ENCODE measurements at regions not wholly inside any gene's neighbourhood (a gene's known extent, or its start where the extent isn't known, plus 50 kb on each side); places are given as distances from the start of the nearest gene placed in this dataset.

GRCh38 chr2:221104361-221104811, 467.7 kb downstream of the EPHA4 start:
- DNase-seq (ENCODE audit: low spot score), result peak; percentile 29

DNA sequence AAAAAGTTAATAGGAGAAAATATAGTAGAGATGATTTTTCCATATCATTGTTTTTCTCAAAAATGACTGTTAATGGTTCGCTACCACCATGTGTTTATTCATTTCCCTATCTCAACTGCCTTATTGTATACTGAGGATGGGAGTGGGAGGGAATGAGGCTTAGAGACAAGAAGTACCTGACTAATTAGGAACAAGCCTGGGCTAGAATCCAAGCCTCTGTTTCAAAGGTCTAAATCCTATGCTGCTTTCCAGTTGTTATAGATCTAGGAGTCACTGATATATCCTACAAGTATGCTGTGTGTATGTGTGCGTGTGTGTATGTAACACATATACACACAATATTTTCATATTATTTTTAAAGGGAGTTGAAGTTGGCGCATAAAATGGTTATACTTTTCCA, 465.9 kb downstream of the EPHA4 start:
- no peak for DNase-seq (ENCODE audit: low spot score)

GRCh38 chr2:221107424-221107823, 464.7 kb downstream of the EPHA4 start:
- no peak for DNase-seq (ENCODE audit: low spot score)

DNA sequence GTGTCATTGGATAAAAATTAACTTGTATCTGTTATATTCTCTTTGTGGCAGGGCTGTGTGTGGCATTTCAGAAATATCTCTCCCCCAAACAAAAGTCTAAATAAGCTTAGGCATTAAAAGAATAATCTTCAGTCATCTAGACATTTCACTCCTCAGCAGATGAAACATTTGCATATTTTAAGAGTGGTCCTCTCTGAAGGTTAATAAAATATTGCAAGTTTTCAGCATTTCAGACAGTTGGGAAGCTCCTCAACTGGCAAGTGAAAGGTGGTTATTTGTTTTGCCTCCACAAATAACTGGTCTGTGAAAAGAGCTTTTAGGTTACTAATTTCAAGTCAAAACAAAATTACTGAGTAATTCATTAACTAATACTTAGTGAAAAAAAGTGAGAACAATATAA, 462.6 kb downstream of the EPHA4 start:
- DNase-seq (ENCODE audit: low spot score), result no peak

- no peak for DNase-seq (ENCODE audit: low spot score)
Observed at GRCh38 chr2:221111739-221112138, 460.4 kb downstream of the EPHA4 start.

DNA sequence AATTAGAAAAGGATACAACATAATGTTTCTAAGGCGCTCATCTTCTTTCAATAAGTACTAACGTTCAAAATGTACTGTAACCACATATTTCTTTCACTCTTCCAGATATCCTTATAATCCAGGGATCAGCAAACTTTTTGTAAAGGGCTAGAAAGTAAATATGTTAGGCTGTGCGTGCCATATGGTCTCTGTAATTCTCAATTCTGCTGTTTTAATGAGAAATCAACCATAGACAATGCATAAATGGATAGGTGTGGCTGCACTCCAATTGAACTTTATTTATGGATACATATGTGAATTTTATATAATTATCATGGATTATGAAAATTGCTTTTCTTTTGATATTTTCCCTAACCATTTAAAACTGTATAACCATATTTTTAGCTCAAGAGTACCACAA, 459.4 kb downstream of the EPHA4 start:
- no peak for DNase-seq (ENCODE audit: low spot score)

DNA sequence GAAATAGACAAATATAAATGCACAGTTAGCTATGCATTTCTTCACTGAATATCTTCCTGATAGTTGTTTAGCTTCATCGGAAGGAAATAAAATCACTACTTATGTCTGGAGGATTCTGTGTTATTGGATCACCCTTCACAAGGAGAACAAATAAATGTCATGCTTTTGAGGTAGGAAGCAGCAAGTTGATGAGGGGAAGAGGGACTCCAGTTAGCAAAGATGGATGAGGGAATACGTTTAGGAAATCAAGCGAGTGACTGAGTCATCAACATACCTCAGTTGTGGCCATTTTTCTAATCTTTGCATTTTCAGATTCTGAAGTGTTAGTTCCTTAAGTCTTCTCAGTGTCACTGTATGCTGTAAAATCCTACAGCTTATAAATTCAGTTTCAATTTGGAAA, 456.2 kb downstream of the EPHA4 start:
- no peak for DNase-seq (ENCODE audit: low spot score)

GRCh38 chr2:221120643-221121042, 451.5 kb downstream of the EPHA4 start:
- no peak for DNase-seq (ENCODE audit: low spot score)

GRCh38 chr2:221123396-221123795, 448.7 kb downstream of the EPHA4 start:
- no peak for DNase-seq (ENCODE audit: low spot score)

- DNase-seq (ENCODE audit: low spot score), result no peak
Observed at GRCh38 chr2:221124532-221125240, 447.4 kb downstream of the EPHA4 start.

DNA sequence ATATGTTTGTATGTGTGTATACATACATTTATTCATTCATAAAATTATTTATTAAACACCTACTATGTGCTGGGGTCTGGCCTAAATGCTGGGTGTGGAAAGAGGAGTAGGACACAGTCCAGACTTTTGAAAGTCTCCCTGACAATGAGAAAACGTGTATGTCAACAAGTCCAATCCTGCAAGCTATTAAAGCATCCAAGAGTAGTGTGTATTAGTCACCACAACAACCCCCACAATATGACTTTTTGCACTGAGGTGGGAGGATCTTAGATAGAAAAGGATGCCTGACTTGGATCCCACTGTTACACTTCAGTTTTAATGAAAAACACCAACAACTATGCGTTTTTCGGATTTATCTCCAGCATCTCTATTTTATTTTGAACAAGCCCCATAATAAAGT, 446.4 kb downstream of the EPHA4 start:
- DNase-seq (ENCODE audit: low spot score), result no peak

DNA sequence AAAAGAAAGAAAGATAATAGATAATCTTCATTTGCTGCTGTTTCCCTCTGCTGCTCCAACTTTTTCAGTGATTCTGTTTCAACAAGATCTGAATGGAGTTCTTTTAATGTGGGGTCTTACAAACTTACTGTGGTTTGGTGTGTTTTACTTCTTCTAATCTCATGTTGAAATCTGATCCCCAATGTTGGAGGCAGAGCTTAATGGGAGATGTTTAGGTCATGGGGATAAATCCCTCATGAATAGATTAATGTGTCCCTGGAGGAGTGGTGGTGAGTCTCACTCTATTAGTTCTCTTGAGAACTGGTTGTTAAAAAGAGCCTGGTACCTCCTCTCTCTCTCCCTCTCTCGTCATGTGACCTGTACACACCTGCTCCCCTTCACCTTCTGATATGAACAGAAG, 442.4 kb downstream of the EPHA4 start:
- DNase-seq (ENCODE audit: low spot score), result no peak

GRCh38 chr2:221130431-221130830, 441.7 kb downstream of the EPHA4 start:
- DNase-seq (ENCODE audit: low spot score), result no peak

GRCh38 chr2:221133941-221134340, 438.2 kb downstream of the EPHA4 start:
- no peak for DNase-seq (ENCODE audit: low spot score)

GRCh38 chr2:221134718-221135117, 437.4 kb downstream of the EPHA4 start:
- no peak for DNase-seq (ENCODE audit: low spot score)

DNA sequence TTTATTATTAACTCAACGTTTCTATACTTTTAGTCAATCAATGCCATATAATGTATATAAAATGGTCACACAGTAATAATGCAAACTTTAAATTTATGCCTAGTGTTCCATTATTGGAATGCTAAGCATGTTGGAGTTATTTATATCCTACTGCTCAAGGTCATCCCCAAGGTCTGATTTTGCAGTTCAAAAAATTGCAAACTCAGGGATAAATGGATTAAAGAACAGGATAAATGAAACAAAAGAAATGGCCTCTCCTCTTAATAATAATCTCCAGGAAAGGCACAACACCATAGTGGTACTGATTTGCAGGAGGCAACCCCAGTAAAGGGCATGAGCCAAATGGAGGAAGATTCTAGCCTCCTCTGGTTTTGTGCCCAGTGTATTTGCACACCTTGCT, 436.4 kb downstream of the EPHA4 start:
- DNase-seq (ENCODE audit: low spot score), result no peak

DNA sequence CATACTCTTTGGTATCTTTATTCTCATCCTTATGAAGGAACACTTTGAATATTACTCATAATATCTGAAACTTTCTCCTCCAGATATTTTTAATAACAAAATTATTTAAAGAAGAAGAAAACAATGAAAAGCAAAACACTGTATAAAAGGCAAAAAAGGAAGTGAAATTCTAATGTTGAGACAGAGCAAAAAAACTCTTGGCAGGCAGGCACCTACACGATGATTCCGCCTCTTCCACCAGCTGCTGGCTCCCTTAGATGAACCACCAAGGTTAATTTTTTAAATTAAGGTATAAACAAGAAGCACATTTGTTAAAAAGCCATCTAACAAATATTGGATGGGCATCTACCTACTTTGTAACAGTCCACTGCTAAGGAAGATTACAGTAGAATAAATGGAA, 434.7 kb downstream of the EPHA4 start:
- DNase-seq (ENCODE audit: low spot score), result no peak

DNA sequence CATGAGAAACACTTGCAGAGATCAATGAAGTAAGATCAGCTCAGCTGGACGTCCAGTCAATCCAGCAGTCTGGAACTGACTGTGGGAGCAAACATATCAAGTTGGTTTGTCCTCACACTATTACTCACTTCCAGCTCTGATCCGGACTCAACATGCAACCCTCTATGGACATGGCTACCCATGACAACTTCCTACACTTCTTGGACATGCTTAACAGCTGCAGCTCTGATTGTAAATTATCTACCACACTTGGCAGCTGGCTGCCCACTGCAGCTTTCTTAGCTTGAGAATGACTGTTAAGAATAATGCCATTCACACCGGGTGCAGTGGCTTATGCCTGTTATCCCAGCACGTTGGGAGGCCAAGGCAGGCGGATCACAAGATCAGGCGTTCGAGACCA, 429.8 kb downstream of the EPHA4 start:
- no peak for DNase-seq (ENCODE audit: low spot score)

DNA sequence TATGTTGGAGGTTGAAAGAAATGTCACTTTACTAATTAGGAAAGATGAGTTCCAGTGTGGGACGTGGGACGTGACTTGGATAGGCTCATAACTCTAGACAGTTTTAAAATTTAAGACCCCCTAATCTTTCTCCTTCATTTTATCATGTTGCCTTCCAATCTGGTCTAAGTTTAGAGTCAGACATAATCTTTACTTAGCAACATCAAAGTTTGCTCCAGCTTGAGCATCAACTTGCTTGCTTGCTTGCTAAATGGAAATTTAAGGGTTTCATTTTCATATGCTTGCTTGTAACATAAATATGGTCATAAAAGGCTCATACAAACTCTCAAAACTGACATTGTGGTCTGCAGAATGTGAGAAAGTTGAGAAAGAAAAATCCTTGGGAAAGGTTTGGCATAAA, 428.9 kb downstream of the EPHA4 start:
- no peak for DNase-seq (ENCODE audit: low spot score)

DNA sequence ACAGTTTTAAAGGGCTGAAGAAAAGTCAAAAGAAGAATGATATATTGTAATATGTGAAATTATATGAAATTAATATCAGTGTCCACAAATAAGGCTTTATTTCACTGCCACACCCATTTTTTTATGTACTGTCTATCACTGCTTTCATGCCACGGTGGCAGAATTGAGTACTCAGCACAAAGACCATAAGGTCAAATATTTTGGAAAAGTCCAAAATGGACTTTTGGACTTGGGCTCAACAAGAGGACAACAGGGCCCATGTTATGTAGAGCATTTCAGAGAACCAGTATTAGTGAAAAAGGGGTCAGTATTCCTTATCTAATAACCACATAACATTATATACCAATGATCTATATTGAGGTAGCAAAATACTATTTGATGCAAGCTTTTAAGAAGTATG, 427.2 kb downstream of the EPHA4 start:
- no peak for DNase-seq (ENCODE audit: low spot score)

DNA sequence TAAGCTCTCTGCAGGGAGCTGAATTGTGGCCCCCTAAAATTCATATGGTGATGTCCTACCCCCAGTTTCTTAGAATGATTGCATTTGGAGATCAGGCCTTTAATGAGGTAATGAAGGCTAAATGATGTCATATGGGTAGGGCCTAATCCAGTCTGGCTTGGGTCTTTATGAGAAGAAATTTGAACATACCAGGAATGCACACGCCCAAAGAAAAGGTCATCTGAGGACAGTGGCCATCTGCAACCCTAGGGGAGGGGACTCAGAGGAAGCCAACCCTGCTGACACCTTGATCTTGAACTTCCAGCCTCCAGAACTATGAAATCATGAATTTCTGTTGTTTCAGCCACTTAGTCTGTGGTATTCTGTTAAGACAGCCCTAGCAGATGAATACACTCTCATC, 426.7 kb downstream of the EPHA4 start:
- DNase-seq (ENCODE audit: low spot score), result no peak

DNA sequence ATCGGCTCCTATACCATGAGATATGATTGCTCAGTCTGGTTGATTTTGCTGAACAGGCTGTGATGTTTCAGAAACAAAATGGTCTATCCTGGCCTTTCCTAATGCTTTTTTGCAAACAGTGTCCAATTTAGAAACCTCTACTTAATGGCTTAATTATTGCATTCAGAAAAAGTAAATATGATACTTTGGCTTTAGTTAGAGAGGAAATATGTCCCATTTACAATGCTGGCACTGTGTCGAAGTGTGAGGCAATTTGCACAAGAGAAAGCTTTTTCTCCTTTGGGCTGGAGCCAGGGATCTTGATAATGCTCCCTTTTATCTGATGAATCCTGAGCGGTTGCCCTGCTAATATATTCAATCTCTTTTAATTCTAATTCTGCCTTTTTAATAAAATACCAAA, 418.9 kb downstream of the EPHA4 start:
- no peak for DNase-seq (ENCODE audit: low spot score)

DNA sequence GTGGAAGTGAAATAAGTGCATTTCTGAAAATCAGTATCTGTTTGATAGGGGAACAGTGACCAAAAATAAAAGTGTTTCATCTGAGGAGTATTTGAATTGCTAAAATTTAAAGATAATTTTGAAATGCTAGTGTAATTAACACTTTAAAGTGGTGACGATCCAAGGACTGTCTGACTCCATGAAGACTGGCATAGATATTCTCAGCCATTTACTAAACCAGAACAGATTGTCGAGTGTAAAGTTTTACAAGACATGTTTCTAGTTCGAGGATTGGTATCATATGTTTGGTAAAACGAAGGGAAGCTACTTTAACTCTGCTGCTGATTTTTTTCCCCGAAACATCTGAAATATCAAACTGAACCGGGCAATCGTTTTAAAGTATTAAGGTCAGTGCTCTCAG, 417.9 kb downstream of the EPHA4 start:
- no peak for DNase-seq (ENCODE audit: low spot score)

DNA sequence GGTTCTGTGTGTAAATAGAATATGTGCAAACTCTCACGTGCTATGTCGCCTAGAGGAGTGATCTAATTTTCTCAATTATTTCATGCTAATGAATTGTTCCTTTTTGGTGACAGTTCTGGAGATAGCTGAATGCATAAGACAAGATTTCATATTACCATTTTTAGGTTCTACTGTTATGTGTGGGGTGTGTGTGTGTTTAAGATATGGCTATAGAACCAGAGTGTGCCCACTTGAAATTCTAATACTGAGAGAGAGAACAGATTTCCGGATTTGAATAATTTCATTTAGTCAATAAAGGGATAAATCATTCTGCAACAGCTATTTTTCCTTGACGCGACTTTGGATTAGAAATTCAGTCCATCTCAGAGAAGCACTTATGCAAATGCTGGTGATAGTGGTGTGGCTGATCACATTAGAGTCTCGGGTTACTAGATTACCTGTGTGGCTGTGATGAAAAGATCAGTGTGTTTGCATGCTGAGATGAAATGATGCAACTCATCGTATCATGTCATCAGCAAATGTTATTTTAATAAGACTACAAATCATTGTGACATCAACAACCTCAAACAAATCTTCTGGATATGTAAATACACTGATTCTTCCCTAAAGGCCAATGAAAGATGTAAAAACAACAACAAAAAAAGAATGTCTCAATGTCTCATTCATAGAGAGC, 415.9 kb downstream of the EPHA4 start:
- DNase-seq (ENCODE audit: low spot score), result no peak

Data from iPS-NIHi11 (cell line).